ENCODE measurements at regions not wholly inside any gene's neighbourhood (a gene's known extent, or its start where the extent isn't known, plus 50 kb on each side); places are given as distances from the start of the nearest gene placed in this dataset.

DNA sequence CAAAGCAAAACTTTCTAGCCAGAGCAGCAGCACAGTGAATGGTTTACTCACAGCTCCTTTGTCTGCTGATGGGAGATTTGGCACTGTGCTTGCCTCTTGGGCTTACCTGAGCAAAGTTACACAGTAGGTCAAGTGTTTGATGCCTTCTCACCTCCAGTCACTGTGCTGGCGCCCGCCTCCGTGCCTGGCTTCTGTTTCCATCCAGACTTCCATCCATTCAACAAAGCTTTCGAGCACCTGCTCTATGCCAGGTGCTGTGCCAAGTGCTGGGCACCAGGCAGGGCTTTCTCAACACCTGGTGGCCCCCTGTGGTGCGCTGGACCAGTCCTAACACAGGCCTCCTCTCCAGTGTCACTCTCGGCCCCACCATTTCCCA lies 199.2 kb upstream of the EEA1 start:
- no peak overlapping the region for H3K4me3 ChIP-seq
- in situ Hi-C loops (cut with MboI): no loop called here
- H3K9ac ChIP-seq: no peak overlapping the region
- DNase-seq: no peak
- H3K4me1 ChIP-seq (ENCODE audit: insufficient read depth): no peaks in the 10 kb centered on the region
- no peaks in the 10 kb centered on the region for H3K9me2 ChIP-seq (ENCODE audit: insufficient read depth)
- no peaks in the 10 kb centered on the region for H3F3A ChIP-seq (ENCODE audit: insufficient read depth)
- H3K79me2 ChIP-seq (ENCODE audit: insufficient read depth): no peaks in the 10 kb centered on the region
- H3K4me2 ChIP-seq (ENCODE audit: unreplicated experiment): no peak overlapping the region
- no peaks in the 10 kb centered on the region for H3K9me3 ChIP-seq (ENCODE audit: low read depth)
- H3K27ac ChIP-seq: no peak overlapping the region
- H2AFZ ChIP-seq: no peak overlapping the region
- no peaks in the 10 kb centered on the region for H3K36me3 ChIP-seq (ENCODE audit: low read depth)
- H3K27me3 ChIP-seq (replicated peaks; ENCODE audit: insufficient read depth): no peaks in the 10 kb centered on the region
- WGBS, 2 experiments (ENCODE audit: low coverage in 1 of 2, low lambda C conversion rate in 2 of 2, missing lambda C conversion rate in 2 of 2): 86 to 93% methylated on average over 6 of the region's 6 CpGs
- no peaks in the 10 kb centered on the region for H4K20me1 ChIP-seq (ENCODE audit: insufficient read depth)
- TF ChIP-seq EZH2 (IDR thresholded peaks at IDR 0.05; ENCODE audit: insufficient read depth, poor library complexity, severe bottlenecking): no peak
- no peak for TF ChIP-seq EZH2phosphoT487 (IDR thresholded peaks at IDR 0.05; ENCODE audit: insufficient read depth, low read depth)

DNA sequence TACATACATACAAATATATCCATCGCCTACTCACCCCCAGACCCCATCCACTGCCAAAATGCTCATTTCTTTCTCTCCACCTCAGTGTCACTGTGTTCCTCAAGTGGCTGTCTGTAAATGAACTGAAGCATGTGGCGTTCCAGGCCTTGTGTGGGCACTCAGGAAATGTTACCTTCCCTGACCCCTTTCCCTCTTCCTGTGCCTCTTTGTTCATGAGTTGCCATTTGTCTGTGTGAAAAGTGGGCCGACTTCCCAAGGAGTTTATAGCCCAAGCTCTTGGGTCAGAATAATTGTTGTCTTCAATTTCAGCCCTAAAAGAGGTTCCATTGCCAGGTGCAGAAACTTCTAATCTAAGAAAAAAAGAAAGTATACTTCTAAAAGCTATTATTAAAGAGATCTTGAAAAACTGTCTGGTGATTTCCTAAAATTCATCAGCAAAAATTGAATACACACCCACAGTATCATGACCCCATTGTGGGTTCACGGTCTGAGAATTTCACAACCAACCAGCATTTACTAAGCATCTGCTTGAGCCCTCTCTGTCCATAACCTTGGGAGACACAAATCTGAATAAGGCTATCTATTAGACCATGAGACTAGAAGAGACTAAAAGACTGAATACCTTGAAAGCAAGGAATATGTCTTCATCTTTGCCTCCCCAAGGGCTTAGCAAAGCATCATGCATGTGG lies 201.4 kb upstream of the EEA1 start:
- Histone ChIP-seq H3K9me3 (ENCODE audit: low read depth) (no peaks in the 10 kb centered on the region), H3K4me2 (ENCODE audit: unreplicated experiment) (no peak overlapping the region), H3K9me2 (ENCODE audit: insufficient read depth) (no peaks in the 10 kb centered on the region), H3F3A (ENCODE audit: insufficient read depth) (no peaks in the 10 kb centered on the region), H3K27me3 (replicated peaks; ENCODE audit: insufficient read depth) (no peaks in the 10 kb centered on the region), H3K4me3 (no peak overlapping the region), H3K27ac (no peak overlapping the region), H3K79me2 (ENCODE audit: insufficient read depth) (no peaks in the 10 kb centered on the region), H3K36me3 (ENCODE audit: low read depth) (no peaks in the 10 kb centered on the region), H4K20me1 (ENCODE audit: insufficient read depth) (no peaks in the 10 kb centered on the region), H3K4me1 (ENCODE audit: insufficient read depth) (peaks cover 7% of the 10 kb centered on the region), H3K9ac (no peak overlapping the region), H2AFZ (no peak overlapping the region)
- DNase-seq: no peak
- WGBS, 2 experiments (ENCODE audit: low coverage in 1 of 2, low lambda C conversion rate in 2 of 2, missing lambda C conversion rate in 2 of 2): 84 to 85% methylated on average over 4 of the region's 4 CpGs
- no peak for TF ChIP-seq EZH2 (IDR thresholded peaks at IDR 0.05; ENCODE audit: insufficient read depth, poor library complexity, severe bottlenecking)
- TF ChIP-seq EZH2phosphoT487 (IDR thresholded peaks at IDR 0.05; ENCODE audit: insufficient read depth, low read depth): no peak
- in situ Hi-C loops (cut with MboI): no loop called here

DNA sequence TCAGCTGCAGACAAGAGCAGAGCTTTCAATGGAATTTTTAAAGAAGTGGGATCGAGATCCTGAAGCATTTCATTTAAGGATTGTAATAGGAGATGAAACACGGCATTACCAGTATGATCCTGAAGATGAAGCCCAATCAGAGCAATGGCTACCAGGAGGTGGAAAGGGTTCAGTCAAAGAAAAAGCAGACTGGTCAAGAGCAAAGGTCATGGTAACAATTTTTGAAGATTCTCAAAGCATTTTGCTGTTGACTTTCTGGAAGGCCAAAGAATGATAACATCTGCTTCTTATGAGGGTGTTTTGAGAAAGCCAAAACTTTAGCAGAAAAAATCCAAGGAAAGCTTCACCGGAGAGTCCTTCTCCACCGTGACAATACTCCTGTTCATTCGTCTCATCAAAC lies 204.3 kb upstream of the EEA1 start:
- Histone ChIP-seq H3K9me3 (ENCODE audit: low read depth) (no peaks in the 10 kb centered on the region), H3K4me3 (no peak overlapping the region), H3K27ac (no peak overlapping the region), H3K36me3 (ENCODE audit: low read depth) (no peaks in the 10 kb centered on the region), H3K4me1 (ENCODE audit: insufficient read depth) (peaks cover 23% of the 10 kb centered on the region), H3K4me2 (ENCODE audit: unreplicated experiment) (no peak overlapping the region), H3K79me2 (ENCODE audit: insufficient read depth) (no peaks in the 10 kb centered on the region), H4K20me1 (ENCODE audit: insufficient read depth) (no peaks in the 10 kb centered on the region), H3K27me3 (replicated peaks; ENCODE audit: insufficient read depth) (no peaks in the 10 kb centered on the region), H3F3A (ENCODE audit: insufficient read depth) (peaks cover 14% of the 10 kb centered on the region), H3K9me2 (ENCODE audit: insufficient read depth) (no peaks in the 10 kb centered on the region), H3K9ac (no peak overlapping the region), H2AFZ (no peak overlapping the region)
- WGBS, 2 experiments (ENCODE audit: low coverage in 1 of 2, low lambda C conversion rate in 2 of 2, missing lambda C conversion rate in 2 of 2): 77 to 80% methylated on average over 5 of the region's 5 CpGs
- in situ Hi-C loops (cut with MboI): no loop called here
- no peak for DNase-seq
- TF ChIP-seq EZH2phosphoT487 (IDR thresholded peaks at IDR 0.05; ENCODE audit: insufficient read depth, low read depth) (no peak), EZH2 (IDR thresholded peaks at IDR 0.05; ENCODE audit: insufficient read depth, poor library complexity, severe bottlenecking) (no peak)

DNA sequence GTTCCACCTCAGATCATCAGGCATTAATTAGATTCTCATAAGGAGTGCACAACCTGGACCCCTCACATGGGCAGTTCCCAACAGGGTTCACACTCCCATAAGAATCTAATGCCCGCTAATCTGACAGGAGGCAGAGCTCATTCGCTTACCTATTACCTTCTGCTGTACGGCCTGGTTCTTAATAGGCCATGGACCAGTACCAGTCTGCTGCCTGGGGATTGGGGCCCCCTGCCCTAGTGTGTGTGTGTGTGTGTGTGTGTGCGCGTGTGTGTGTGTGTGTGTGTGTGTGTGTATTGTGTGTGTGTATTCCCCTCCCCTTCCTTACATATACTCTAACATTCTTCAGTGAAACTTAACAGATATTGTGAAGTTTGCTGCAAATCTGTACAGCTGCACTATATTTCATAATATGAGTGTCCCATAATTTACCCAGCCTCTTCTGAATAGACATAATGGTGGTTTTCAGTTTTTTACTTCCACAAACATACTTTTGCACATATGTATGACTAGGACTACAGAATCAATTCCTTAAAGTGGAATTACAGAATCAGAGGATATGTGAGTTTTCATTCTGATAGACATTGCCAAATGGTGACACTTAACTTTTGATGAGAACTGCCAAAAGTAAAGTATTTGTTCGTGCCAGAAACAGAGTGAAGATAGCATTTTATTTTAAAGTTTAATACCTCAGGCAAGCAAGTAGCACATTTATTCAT lies 205.2 kb upstream of the EEA1 start:
- no peak overlapping the region for H3K4me3 ChIP-seq
- WGBS, 2 experiments (ENCODE audit: low coverage in 1 of 2, low lambda C conversion rate in 2 of 2, missing lambda C conversion rate in 2 of 2): 64 to 66% methylated on average over 6 of the region's 6 CpGs
- no peak overlapping the region for H3K4me2 ChIP-seq (ENCODE audit: unreplicated experiment)
- H2AFZ ChIP-seq: no peak overlapping the region
- no peaks in the 10 kb centered on the region for H4K20me1 ChIP-seq (ENCODE audit: insufficient read depth)
- H3K4me1 ChIP-seq (ENCODE audit: insufficient read depth): peaks cover 28% of the 10 kb centered on the region
- TF ChIP-seq EZH2 (IDR thresholded peaks at IDR 0.05; ENCODE audit: insufficient read depth, poor library complexity, severe bottlenecking): no peak
- no peak for TF ChIP-seq EZH2phosphoT487 (IDR thresholded peaks at IDR 0.05; ENCODE audit: insufficient read depth, low read depth)
- no peak for DNase-seq
- no peaks in the 10 kb centered on the region for H3K9me2 ChIP-seq (ENCODE audit: insufficient read depth)
- in situ Hi-C loops (cut with MboI): no loop called here
- no peak overlapping the region for H3K27ac ChIP-seq
- no peaks in the 10 kb centered on the region for H3K9me3 ChIP-seq (ENCODE audit: low read depth)
- H3F3A ChIP-seq (ENCODE audit: insufficient read depth): peaks cover 19% of the 10 kb centered on the region
- no peaks in the 10 kb centered on the region for H3K79me2 ChIP-seq (ENCODE audit: insufficient read depth)
- H3K9ac ChIP-seq: no peak overlapping the region
- no peaks in the 10 kb centered on the region for H3K36me3 ChIP-seq (ENCODE audit: low read depth)
- no peaks in the 10 kb centered on the region for H3K27me3 ChIP-seq (replicated peaks; ENCODE audit: insufficient read depth)
